Keratinocyte (primary cell): ENCODE measurements at regions not wholly inside any gene's neighbourhood (a gene's known extent, or its start where the extent isn't known, plus 50 kb on each side); places are given as distances from the start of the nearest gene placed in this dataset.

ENCODE experiments used
- EZH2 ChIP-seq: IDR thresholded peaks from one replicate; pipeline ENCODE4 v1.6.1; 2012; ENCODE audit warnings: inconsistent platforms, mild to moderate bottlenecking, low read length, moderate library complexity
- TF ChIP-seq, protein P1 (sequence below), 3 experiments: IDR thresholded peaks in 1 of 3; conservative IDR thresholded peaks in 1 of 3; optimal IDR thresholded peaks in 1 of 3; 2 replicates in 2 of 3; 3 replicates in 1 of 3; pipeline versions ENCODE3 to v1.5.1; 2011; ENCODE audit warnings: low read length in 3 of 3, mild to moderate bottlenecking in 3 of 3, moderate library complexity in 2 of 3, control low read depth in 1 of 3, inconsistent platforms in 1 of 3; ENCODE audit not compliant: insufficient read depth in 2 of 3; ENCODE audit errors: extremely low read depth in 1 of 3

DNA sequence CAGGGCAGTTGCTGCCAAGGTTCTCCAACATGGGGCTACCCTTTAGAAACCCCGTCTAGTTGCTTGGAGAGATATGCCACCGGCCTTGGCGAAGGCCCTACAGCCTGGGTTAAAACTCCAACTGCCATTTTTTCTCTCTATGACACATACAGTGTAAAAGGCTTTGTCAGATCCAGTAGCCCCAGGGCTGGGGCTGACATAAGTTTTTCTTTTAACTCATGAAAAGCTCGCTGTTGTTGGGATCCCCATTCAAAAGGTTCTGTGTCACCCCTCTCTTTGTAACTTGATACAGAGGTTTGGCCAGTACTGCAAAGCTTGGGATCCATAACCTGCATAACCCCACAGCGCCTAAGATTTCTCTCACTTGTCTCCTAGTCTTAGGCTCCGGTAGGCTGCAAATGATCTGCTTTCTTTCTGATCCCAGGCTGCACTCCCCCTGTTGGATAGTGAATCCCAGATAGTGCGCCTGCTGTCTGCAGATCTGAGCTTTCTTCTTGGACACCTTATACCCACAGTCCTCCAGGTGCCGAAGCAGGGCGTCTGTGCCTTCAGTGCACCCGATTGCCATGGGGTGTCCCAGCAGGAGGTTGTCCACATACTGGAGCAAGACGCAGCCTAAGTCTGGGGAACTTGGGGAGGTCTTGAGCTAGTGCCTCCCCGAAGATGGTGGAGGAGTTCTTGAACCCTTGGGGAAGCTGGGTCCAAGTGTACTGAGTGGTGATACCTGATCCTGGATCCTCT, 406.2 kb downstream of the TGFB2 start:
- TF ChIP-seq EZH2 = no peak
- TF ChIP-seq, protein P1, sequence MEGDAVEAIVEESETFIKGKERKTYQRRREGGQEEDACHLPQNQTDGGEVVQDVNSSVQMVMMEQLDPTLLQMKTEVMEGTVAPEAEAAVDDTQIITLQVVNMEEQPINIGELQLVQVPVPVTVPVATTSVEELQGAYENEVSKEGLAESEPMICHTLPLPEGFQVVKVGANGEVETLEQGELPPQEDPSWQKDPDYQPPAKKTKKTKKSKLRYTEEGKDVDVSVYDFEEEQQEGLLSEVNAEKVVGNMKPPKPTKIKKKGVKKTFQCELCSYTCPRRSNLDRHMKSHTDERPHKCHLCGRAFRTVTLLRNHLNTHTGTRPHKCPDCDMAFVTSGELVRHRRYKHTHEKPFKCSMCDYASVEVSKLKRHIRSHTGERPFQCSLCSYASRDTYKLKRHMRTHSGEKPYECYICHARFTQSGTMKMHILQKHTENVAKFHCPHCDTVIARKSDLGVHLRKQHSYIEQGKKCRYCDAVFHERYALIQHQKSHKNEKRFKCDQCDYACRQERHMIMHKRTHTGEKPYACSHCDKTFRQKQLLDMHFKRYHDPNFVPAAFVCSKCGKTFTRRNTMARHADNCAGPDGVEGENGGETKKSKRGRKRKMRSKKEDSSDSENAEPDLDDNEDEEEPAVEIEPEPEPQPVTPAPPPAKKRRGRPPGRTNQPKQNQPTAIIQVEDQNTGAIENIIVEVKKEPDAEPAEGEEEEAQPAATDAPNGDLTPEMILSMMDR (optimal IDR thresholded peaks at IDR 0.05 in 1 of 3, IDR thresholded peaks at IDR 0.05 in 1 of 3, conservative IDR thresholded peaks at IDR 0.05 in 1 of 3; ENCODE audit: extremely low read depth in 1 of 3, insufficient read depth in 2 of 3, low read length in 3 of 3) = no peak
